Subcutaneous abdominal adipose tissue (tissue), 5 donors: ENCODE measurements at regions not wholly inside any gene's neighbourhood (a gene's known extent, or its start where the extent isn't known, plus 50 kb on each side); places are given as distances from the start of the nearest gene placed in this dataset.

Source experiments
- H3K27ac ChIP-seq: one replicate; pipeline ENCODE4 v1.7.0; 2013; ENCODE audit warnings: low read depth, mild to moderate bottlenecking, inconsistent platforms, low read length, moderate library complexity
- H3K27me3 ChIP-seq, 5 donors: one replicate each; pipeline ENCODE4 v1.7.0; 2013; ENCODE audit warnings: low read length in 5 of 5, inconsistent platforms in 1 of 5; ENCODE audit not compliant: control insufficient read depth in 5 of 5, insufficient read depth in 4 of 5
- H3K36me3 ChIP-seq, 5 donors: one replicate each; pipeline ENCODE4 v1.7.0; 2013; ENCODE audit warnings: low read length in 5 of 5; ENCODE audit not compliant: control insufficient read depth in 5 of 5, insufficient read depth in 5 of 5
- H3K4me1 ChIP-seq, 5 donors: one replicate each; pipeline ENCODE4 v1.7.0; 2013; ENCODE audit warnings: low read length in 5 of 5, mild to moderate bottlenecking in 3 of 5, moderate library complexity in 1 of 5; ENCODE audit not compliant: control insufficient read depth in 5 of 5, insufficient read depth in 5 of 5
- H3K4me3 ChIP-seq, 5 donors: one replicate each; pipeline ENCODE4 v1.7.0; 2013; ENCODE audit warnings: low read length in 5 of 5, low read depth in 1 of 5
- H3K9ac ChIP-seq, 5 donors: one replicate each; pipeline ENCODE4 v1.7.0; 2013; ENCODE audit warnings: low read length in 5 of 5, mild to moderate bottlenecking in 4 of 5, moderate library complexity in 3 of 5
- H3K9me3 ChIP-seq, 5 donors: one replicate each; pipeline ENCODE4 v1.7.0; 2013; ENCODE audit warnings: low read length in 5 of 5; ENCODE audit not compliant: control insufficient read depth in 5 of 5
- donor health status: healthy.
- donor health status: healthy.
- donor health status: healthy.
- donor health status: healthy.
- donor health status: healthy.

DNA sequence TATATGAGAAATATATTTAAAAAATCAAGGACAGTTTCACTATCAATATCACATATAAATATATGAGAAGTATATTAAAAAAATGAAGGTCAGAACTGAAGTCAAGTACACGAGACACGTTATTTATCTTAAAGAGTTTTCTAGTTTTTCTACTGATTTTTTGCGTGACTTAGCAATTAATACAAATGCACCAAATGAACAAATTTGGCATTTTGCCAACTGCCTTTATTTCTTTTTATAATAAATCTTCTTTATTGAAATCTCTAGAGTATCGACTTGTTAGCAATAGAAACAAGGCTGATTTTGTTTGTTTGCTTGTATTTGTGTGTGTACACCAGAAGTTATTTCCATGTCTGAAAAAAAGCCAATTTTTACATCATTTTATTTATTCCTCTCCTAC lies 1684.7 kb upstream of the RAG2 start:
- no peak overlapping the region for H3K27ac ChIP-seq
- H3K9me3 ChIP-seq = no peaks in the 10 kb centered on the region
- H3K27me3 ChIP-seq = no peaks in the 10 kb centered on the region
- no peak overlapping the region for H3K9ac ChIP-seq
- no peaks in the 10 kb centered on the region for H3K4me1 ChIP-seq
- no peak overlapping the region for H3K4me3 ChIP-seq
- no peaks in the 10 kb centered on the region for H3K36me3 ChIP-seq

DNA sequence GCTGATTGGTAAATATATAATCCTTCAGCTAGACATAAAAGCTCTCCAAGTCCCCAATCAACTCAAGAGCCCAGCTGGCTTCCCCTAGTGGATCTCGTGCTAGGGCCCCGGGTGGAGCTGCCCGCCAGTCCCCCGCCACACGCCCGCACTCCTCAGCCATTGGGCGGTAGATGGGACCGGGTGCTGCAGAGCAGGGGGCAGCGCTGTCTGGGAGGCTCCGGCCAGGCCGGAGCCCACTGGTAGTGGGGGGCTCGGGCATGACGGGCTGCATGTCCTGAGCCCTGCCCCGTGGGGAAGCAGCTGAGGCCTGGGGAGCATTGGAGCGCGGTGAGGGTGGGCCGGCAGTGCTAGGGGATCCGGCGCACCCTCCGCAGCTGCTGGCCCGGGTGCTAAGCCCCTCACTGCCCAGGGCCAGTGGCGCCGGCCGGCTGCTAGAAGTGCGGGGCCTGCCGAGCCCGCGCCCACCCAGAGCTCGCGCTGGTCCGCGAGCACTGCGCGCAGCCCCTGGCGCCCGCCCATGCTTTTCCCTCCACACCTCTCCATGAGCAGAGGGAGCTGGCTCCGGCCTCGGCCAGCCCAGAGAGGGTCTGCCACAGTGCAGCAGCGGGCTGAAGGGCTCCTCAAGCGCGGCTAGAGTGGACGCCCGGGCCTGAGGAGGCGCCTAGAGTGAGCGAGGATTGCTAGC lies 1680.6 kb upstream of the RAG2 start:
- Histone ChIP-seq H3K4me3 (no peak overlapping the region), H3K27ac (no peak overlapping the region), H3K27me3 (no peaks in the 10 kb centered on the region), H3K9ac (no peak overlapping the region), H3K4me1 (no peaks in the 10 kb centered on the region), H3K9me3 (no peaks in the 10 kb centered on the region), H3K36me3 (no peaks in the 10 kb centered on the region)

- no peaks in the 10 kb centered on the region for H3K36me3 ChIP-seq
- H3K27me3 ChIP-seq = no peaks in the 10 kb centered on the region
- peaks cover 0 to 6% (median 0%) of the 10 kb centered on the region in 5 donors for H3K9me3 ChIP-seq
- no peaks in the 10 kb centered on the region for H3K4me1 ChIP-seq
- no peak overlapping the region for H3K4me3 ChIP-seq
- no peak overlapping the region for H3K27ac ChIP-seq
- H3K9ac ChIP-seq = no peak overlapping the region
Observed at GRCh38 chr11:38274031-38274430, 1676.0 kb upstream of the RAG2 start.

- Histone ChIP-seq H3K36me3 (no peaks in the 10 kb centered on the region), H3K4me1 (no peaks in the 10 kb centered on the region), H3K4me3 (no peak overlapping the region), H3K9ac (no peak overlapping the region), H3K27ac (no peak overlapping the region), H3K27me3 (no peaks in the 10 kb centered on the region), H3K9me3 (peaks cover 0 to 6% (median 0%) of the 10 kb centered on the region in 5 donors)
Observed at GRCh38 chr11:38272376-38272775, 1674.3 kb upstream of the RAG2 start.

DNA sequence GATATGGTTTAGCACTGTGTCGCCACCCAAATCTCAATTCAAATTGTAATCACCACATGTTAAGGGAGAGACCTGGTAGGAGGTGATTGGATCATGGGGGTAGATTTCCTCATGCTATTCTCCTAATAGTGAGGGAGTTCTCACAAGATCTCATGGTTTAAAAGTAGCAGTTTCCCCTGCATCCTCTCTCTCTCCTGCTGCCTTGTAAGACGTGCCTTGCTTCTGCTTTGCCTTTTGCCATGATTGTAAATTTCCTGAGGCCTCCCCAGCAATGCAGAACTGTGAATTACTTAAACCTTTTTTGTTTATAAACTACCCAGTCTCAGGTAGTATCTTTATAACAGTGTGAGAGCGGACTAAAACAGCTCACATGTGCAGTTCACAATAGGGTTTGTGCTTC lies 1668.7 kb upstream of the RAG2 start:
- H3K27me3 ChIP-seq = no peaks in the 10 kb centered on the region
- H3K4me3 ChIP-seq = no peak overlapping the region
- peaks cover 3 to 13% (median 4%) of the 10 kb centered on the region in 5 donors for H3K9me3 ChIP-seq
- H3K4me1 ChIP-seq = no peaks in the 10 kb centered on the region
- H3K27ac ChIP-seq = no peak overlapping the region
- no peaks in the 10 kb centered on the region for H3K36me3 ChIP-seq
- no peak overlapping the region for H3K9ac ChIP-seq

DNA sequence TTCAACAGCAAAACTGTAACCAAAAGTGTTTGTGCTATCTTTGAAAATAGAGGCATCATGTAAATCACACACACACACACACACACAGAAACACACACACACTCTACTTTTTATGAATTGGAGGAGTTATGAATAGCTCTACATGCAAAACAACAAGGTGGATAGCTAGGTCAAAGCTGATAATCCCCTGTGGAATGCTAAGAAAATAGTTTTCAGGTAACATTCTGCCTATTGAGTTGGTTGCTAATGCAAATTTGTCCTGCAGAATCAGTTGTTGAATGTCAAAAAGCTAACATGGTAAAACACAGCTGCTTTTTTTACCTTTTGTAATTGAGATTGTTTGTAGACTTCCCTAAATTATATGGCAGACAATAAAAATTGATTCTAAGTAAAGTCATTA lies 1658.4 kb upstream of the RAG2 start:
- no peaks in the 10 kb centered on the region for H3K27me3 ChIP-seq
- no peaks in the 10 kb centered on the region for H3K36me3 ChIP-seq

DNA sequence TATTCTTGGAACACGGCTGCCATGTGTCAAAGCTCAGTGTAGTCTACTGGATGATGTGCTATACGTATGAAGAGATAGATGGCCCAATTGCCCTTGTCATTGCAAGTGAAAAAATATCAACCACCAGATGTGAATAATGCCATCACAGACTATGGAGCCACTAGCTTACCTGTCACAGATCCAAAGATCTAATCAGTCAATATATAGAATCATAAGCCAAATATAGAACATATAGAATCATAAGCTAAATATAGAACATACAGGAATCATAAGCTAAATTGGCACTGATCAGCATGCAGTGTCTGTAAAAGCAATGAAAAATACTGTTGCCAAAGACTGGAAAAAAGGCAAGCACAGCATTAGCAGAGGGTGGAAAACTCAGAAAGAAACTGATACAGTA lies 1656.9 kb upstream of the RAG2 start:
- H3K27ac ChIP-seq = no peak overlapping the region
- no peaks in the 10 kb centered on the region for H3K36me3 ChIP-seq
- no peaks in the 10 kb centered on the region for H3K4me1 ChIP-seq
- H3K4me3 ChIP-seq = no peak overlapping the region
- H3K27me3 ChIP-seq = no peaks in the 10 kb centered on the region
- no peaks in the 10 kb centered on the region for H3K9me3 ChIP-seq
- no peak overlapping the region for H3K9ac ChIP-seq

More for the DNA sequence above, 1658.4 kb upstream of the RAG2 start:
- Histone ChIP-seq H3K9ac (no peak overlapping the region), H3K4me1 (no peaks in the 10 kb centered on the region), H3K27ac (no peak overlapping the region), H3K4me3 (no peak overlapping the region), H3K9me3 (no peaks in the 10 kb centered on the region)

DNA sequence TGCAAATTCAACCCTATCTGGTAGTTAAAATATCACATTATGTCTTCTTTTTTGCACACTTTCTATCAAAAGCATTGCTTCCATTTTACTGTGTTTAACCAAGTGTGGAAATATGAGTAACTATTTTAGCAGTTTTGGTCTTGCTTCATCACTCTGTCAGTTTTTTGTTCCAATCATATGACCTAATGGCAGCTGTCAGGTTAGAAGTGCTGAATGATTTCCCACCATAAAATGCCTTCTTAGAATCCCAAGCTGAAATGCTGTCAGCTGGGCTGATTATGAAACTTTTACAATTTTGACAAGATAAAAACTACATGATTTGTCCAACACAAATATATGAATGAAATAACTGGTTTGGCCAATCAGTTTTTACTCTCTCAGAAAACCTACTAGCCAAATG lies 1654.6 kb upstream of the RAG2 start:
- H3K27ac ChIP-seq = no peak overlapping the region

GRCh38 chr11:38246451-38246850 lies 1648.4 kb upstream of the RAG2 start:
- Histone ChIP-seq H3K4me3 (no peak overlapping the region), H3K36me3 (no peaks in the 10 kb centered on the region), H3K9ac (no peak overlapping the region), H3K9me3 (no peaks in the 10 kb centered on the region), H3K27ac (no peak overlapping the region), H3K27me3 (no peaks in the 10 kb centered on the region), H3K4me1 (no peaks in the 10 kb centered on the region)

More for the DNA sequence above, 1654.6 kb upstream of the RAG2 start:
- H3K9me3 ChIP-seq = no peaks in the 10 kb centered on the region
- no peaks in the 10 kb centered on the region for H3K36me3 ChIP-seq
- H3K27me3 ChIP-seq = no peaks in the 10 kb centered on the region
- H3K9ac ChIP-seq = no peak overlapping the region
- H3K4me1 ChIP-seq = no peaks in the 10 kb centered on the region
- H3K4me3 ChIP-seq = no peak overlapping the region

- Histone ChIP-seq H3K9me3 (peaks cover 4 to 44% (median 23%) of the 10 kb centered on the region in 5 donors), H3K4me3 (peak overlapping the region in 1 of 5 donors; percentile 3), H3K27ac (no peak overlapping the region), H3K4me1 (no peaks in the 10 kb centered on the region), H3K27me3 (no peaks in the 10 kb centered on the region), H3K9ac (no peak overlapping the region), H3K36me3 (no peaks in the 10 kb centered on the region)
Observed at GRCh38 chr11:38226684-38227083, 1628.6 kb upstream of the RAG2 start.
